ENCODE measurements at regions not wholly inside any gene's neighbourhood (a gene's known extent, or its start where the extent isn't known, plus 50 kb on each side); places are given as distances from the start of the nearest gene placed in this dataset.

DNA sequence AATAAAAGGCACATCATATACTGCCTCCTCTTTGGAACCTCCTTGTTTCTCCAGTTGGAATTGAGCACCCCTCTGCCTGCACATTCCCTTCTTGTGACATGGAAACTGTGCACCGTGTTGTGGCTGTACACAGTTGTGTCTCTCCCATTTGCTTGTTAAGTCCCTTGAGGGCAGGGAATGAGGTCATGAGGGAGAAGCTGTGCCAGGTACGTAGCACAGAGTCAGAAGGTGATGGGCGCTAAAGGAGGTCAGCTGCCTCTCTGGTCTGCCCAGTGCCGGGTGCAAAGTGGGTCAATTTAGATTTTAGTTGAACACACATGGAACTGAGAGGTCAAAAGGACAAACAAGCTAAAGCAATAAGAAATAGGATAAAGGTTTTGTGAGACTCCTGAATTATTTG, 124.4 kb downstream of the FAM43A start:
- Mint-ChIP-seq H3K27ac (no peak overlapping the region), H3K4me1 (no peaks in the 10 kb centered on the region), H3K27me3 (peaks cover under 1% of the 10 kb centered on the region), H3K36me3 (no peaks in the 10 kb centered on the region), H3K4me3 (no peak overlapping the region), H3K9me3 (no peaks in the 10 kb centered on the region)

GRCh38 chr3:194811118-194811517, 125.4 kb downstream of the FAM43A start:
- no peak overlapping the region for H3K27ac Mint-ChIP-seq

DNA sequence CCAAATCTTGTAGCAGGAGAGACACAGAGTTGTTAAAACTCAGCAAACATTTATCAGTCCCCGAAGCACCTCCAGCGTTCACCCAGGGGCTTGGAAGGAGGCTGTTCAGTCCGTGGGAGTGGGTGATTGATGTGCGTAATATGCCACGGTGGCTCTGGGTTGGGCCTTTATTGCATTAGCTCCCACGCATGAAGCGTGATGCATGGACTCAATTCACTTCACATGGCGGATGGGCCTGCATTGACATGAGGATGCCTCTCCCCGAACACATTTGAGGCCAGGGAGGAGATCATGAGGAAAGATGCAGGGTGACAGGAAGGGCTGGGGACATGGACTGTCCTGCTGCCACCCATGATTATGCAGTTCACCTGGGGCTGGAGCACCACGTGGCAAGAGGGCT, 126.5 kb downstream of the FAM43A start:
- Mint-ChIP-seq H3K27ac (no peak overlapping the region), H3K4me1 (no peaks in the 10 kb centered on the region), H3K36me3 (no peaks in the 10 kb centered on the region), H3K9me3 (no peaks in the 10 kb centered on the region), H3K27me3 (no peaks in the 10 kb centered on the region), H3K4me3 (no peak overlapping the region)

More at GRCh38 chr3:194811118-194811517, 125.4 kb downstream of the FAM43A start:
- no peaks in the 10 kb centered on the region for H3K27me3 Mint-ChIP-seq
- H3K4me3 Mint-ChIP-seq = no peak overlapping the region
- H3K4me1 Mint-ChIP-seq = no peaks in the 10 kb centered on the region
- H3K9me3 Mint-ChIP-seq = no peaks in the 10 kb centered on the region
- no peaks in the 10 kb centered on the region for H3K36me3 Mint-ChIP-seq

DNA sequence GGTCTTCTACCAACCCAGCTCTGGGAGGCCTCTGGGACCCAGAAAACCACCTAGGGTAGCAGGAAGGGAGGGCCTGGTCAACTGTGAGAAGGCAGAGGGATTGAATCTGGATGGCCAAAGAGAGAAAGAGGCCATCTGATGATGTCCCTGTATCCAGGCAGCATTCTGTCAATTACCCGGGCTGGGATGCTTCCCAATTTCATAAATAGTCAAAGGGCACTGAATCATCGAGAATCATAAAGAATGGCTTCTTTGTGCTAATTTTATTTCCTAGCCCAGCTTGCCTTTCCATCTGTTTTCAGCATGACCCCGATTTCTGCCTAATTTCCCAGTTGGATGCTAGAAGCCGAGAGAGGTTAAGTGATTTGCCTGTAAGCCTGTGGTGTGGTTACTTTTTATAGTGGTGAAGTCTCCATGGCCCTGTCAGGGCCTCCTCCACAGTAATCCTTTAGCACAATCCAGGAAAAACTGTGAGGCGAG, 129.2 kb downstream of the FAM43A start:
- H3K4me1 Mint-ChIP-seq = no peaks in the 10 kb centered on the region
- H3K27me3 Mint-ChIP-seq = no peaks in the 10 kb centered on the region
- H3K27ac Mint-ChIP-seq = no peak overlapping the region
- H3K36me3 Mint-ChIP-seq = no peaks in the 10 kb centered on the region
- no peaks in the 10 kb centered on the region for H3K9me3 Mint-ChIP-seq
- H3K4me3 Mint-ChIP-seq = no peak overlapping the region

DNA sequence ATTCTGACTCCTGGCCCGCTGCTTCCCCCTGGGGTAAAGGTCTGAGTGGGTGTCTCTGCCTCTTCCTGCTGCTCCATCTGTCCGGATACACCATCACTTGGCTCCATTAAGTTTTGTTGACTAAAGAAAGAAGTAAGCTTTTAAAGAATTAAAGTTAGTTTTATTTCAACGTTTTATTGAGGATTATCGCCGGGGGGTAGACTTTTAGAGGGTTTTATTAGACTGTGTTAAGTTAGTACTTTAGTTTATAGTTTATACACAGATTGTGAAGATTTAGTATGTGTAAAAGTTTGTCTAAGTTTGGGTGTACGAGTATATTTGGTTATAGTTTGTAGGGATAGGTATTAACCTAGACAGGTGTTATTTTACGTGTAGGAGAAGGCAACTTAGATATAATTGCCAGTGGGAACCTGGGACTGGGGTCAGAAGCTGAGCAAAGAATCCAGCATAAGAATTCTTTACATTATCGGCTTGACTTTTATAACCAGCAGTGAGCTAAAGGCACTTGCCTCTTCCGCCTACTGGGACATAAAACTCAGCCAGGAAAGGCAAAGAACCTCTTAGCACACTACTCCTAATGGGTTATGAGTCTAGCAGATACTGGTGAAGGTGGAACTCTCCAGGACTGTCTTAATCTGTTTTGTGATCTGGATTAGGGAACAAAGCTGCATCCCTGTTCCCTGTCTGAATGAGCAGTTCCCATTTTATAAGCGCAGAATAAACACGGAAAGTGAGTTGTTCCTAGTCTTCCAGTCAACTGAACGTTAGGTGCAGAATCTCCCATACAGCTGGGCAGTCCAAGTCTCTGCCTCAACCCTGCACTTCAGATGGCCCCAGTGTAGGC, 131.3 kb downstream of the FAM43A start:
- Mint-ChIP-seq H3K4me3 (no peak overlapping the region), H3K36me3 (no peaks in the 10 kb centered on the region), H3K27me3 (no peaks in the 10 kb centered on the region), H3K27ac (no peak overlapping the region), H3K4me1 (no peaks in the 10 kb centered on the region), H3K9me3 (no peaks in the 10 kb centered on the region)

- Mint-ChIP-seq H3K4me3 (no peak overlapping the region), H3K4me1 (no peaks in the 10 kb centered on the region), H3K27me3 (no peaks in the 10 kb centered on the region), H3K36me3 (no peaks in the 10 kb centered on the region), H3K9me3 (no peaks in the 10 kb centered on the region), H3K27ac (no peak overlapping the region)
Measured at GRCh38 chr3:194817592-194817930, 131.9 kb downstream of the FAM43A start.

GRCh38 chr3:194817936-194818335, 132.3 kb downstream of the FAM43A start:
- no peaks in the 10 kb centered on the region for H3K27me3 Mint-ChIP-seq
- H3K9me3 Mint-ChIP-seq = no peaks in the 10 kb centered on the region
- no peak overlapping the region for H3K4me3 Mint-ChIP-seq
- H3K27ac Mint-ChIP-seq = no peak overlapping the region
- no peaks in the 10 kb centered on the region for H3K4me1 Mint-ChIP-seq
- no peaks in the 10 kb centered on the region for H3K36me3 Mint-ChIP-seq

GRCh38 chr3:194824100-194824499, 138.4 kb downstream of the FAM43A start:
- no peak overlapping the region for H3K4me3 Mint-ChIP-seq
- no peak overlapping the region for H3K27ac Mint-ChIP-seq
- H3K36me3 Mint-ChIP-seq = no peaks in the 10 kb centered on the region
- H3K27me3 Mint-ChIP-seq = no peaks in the 10 kb centered on the region
- H3K4me1 Mint-ChIP-seq = no peaks in the 10 kb centered on the region
- H3K9me3 Mint-ChIP-seq = no peaks in the 10 kb centered on the region

DNA sequence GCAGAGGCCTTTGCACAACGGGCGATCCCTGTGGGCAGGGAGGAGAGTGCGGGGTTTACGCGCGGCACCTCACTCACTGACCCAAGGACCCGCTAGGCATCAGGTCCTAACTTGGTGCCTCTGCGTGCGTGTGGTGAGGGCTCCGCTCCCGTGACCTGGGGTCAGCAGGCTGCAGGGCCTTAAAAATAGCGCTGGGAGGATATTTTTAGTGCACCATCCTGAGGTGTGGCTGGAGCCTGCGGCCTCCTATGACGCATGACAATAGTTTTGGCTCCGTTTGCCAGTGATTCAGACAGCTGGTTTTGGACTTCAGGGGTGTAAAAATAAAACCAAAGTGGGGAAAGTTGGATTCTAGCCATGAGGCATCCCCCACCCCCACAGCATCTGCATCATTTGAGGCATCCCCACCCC, 139.0 kb downstream of the FAM43A start:
- H3K27me3 Mint-ChIP-seq = no peaks in the 10 kb centered on the region
- H3K4me1 Mint-ChIP-seq = no peaks in the 10 kb centered on the region
- H3K36me3 Mint-ChIP-seq = no peaks in the 10 kb centered on the region
- no peaks in the 10 kb centered on the region for H3K9me3 Mint-ChIP-seq
- no peak overlapping the region for H3K4me3 Mint-ChIP-seq
- H3K27ac Mint-ChIP-seq = no peak overlapping the region

GRCh38 chr3:194826594-194826993, 140.9 kb downstream of the FAM43A start:
- H3K27me3 Mint-ChIP-seq = no peaks in the 10 kb centered on the region
- H3K4me1 Mint-ChIP-seq = no peaks in the 10 kb centered on the region
- no peak overlapping the region for H3K27ac Mint-ChIP-seq
- H3K4me3 Mint-ChIP-seq = no peak overlapping the region
- H3K36me3 Mint-ChIP-seq = no peaks in the 10 kb centered on the region
- H3K9me3 Mint-ChIP-seq = no peaks in the 10 kb centered on the region

- no peaks in the 10 kb centered on the region for H3K9me3 Mint-ChIP-seq
- H3K4me1 Mint-ChIP-seq = no peaks in the 10 kb centered on the region
- H3K27ac Mint-ChIP-seq = no peak overlapping the region
- H3K4me3 Mint-ChIP-seq = no peak overlapping the region
- no peaks in the 10 kb centered on the region for H3K36me3 Mint-ChIP-seq
- no peaks in the 10 kb centered on the region for H3K27me3 Mint-ChIP-seq
Measured at GRCh38 chr3:194827486-194827885, 141.8 kb downstream of the FAM43A start.

- H3K27ac Mint-ChIP-seq = no peak overlapping the region
- no peaks in the 10 kb centered on the region for H3K9me3 Mint-ChIP-seq
- no peak overlapping the region for H3K4me3 Mint-ChIP-seq
- no peaks in the 10 kb centered on the region for H3K36me3 Mint-ChIP-seq
- H3K4me1 Mint-ChIP-seq = no peaks in the 10 kb centered on the region
- H3K27me3 Mint-ChIP-seq = no peaks in the 10 kb centered on the region
Measured at GRCh38 chr3:194828116-194828515, 142.4 kb downstream of the FAM43A start.

DNA sequence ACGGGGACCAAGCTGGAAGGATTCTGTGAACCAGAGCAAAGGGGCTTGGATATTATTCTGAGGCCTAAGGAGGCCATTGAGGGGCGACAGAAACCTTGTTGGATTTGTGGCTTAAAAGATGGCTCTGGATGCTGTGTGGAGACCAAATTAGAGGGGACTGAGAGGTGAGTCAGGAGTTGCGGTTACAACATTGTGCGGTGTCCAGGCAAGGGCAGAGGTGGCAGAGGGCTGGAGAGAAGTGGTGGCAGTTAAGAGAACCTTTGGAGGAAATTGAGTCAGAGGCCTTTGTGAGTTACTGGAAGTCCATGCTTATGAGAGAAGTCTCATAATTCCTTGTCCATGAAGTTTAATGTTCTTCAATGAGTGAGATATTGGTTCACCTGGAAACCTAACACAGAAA, 143.2 kb downstream of the FAM43A start:
- H3K36me3 Mint-ChIP-seq = no peaks in the 10 kb centered on the region
- H3K4me1 Mint-ChIP-seq = no peaks in the 10 kb centered on the region
- no peaks in the 10 kb centered on the region for H3K9me3 Mint-ChIP-seq
- H3K27me3 Mint-ChIP-seq = no peaks in the 10 kb centered on the region
- H3K27ac Mint-ChIP-seq = no peak overlapping the region
- H3K4me3 Mint-ChIP-seq = no peak overlapping the region

GRCh38 chr3:194830401-194830800, 144.7 kb downstream of the FAM43A start:
- Mint-ChIP-seq H3K4me1 (no peaks in the 10 kb centered on the region), H3K4me3 (no peak overlapping the region), H3K27ac (no peak overlapping the region), H3K36me3 (no peaks in the 10 kb centered on the region), H3K27me3 (no peaks in the 10 kb centered on the region), H3K9me3 (no peaks in the 10 kb centered on the region)

DNA sequence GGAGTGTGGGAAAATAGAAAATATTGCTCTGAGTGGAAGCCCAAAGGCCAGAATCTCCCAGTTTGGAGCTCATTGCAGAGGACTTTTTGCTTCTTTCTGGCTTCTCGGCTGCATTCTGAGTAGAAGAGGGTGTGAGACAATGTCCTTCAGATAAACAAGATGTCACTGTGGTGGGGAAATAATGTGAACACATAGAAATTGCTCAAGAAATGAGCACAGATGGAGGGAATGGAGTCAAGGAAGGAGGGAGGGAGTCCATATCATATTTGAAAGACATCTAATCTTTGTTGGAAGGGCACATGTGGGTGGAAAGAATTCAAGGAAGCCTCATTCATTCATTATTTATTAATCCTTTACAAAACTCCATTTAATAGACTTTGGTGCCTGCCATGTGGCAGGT, 145.3 kb downstream of the FAM43A start:
- no peaks in the 10 kb centered on the region for H3K4me1 Mint-ChIP-seq
- H3K36me3 Mint-ChIP-seq = no peaks in the 10 kb centered on the region
- H3K4me3 Mint-ChIP-seq = no peak overlapping the region
- H3K9me3 Mint-ChIP-seq = no peaks in the 10 kb centered on the region
- no peak overlapping the region for H3K27ac Mint-ChIP-seq
- H3K27me3 Mint-ChIP-seq = no peaks in the 10 kb centered on the region

- Mint-ChIP-seq H3K27ac (no peak overlapping the region), H3K9me3 (no peaks in the 10 kb centered on the region), H3K27me3 (no peaks in the 10 kb centered on the region), H3K4me3 (no peak overlapping the region), H3K36me3 (no peaks in the 10 kb centered on the region), H3K4me1 (no peaks in the 10 kb centered on the region)
Measured at GRCh38 chr3:194832346-194833104, 146.8 kb downstream of the FAM43A start.
